LoVo (cell line): ENCODE measurements at regions not wholly inside any gene's neighbourhood (a gene's known extent, or its start where the extent isn't known, plus 50 kb on each side); places are given as distances from the start of the nearest gene placed in this dataset.
"Not testable (repeated sequence)": the region's sequence is repeated elsewhere in the genome, so short reads cannot be mapped to it uniquely, and the experiment has no call there.

Experiments used
- DNase-seq: peaks from one replicate; pipeline ENCODE4 v3.0.0-alpha.2; 2016; ENCODE audit warnings: low spot score

DNA sequence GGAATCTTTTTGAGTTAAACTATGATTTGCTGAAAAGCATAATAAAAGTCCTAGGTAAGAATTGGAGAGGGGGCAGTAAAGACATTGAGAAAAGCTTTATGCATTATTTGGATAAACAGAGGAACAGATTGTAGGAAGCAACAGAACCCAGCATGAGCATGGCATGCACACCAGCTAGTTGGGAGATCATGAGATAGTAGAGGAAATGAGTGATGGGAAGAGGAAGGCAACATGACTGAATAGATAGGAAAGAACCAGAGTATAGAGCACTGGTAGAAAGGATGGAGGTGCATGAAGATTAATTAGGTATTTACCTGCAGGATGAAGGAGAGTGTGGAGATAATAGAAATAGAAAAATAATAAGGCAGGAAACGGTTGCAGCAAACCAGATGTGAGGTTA lies 248.5 kb upstream of the LMO3 start:
- DNase-seq: no peak

DNA sequence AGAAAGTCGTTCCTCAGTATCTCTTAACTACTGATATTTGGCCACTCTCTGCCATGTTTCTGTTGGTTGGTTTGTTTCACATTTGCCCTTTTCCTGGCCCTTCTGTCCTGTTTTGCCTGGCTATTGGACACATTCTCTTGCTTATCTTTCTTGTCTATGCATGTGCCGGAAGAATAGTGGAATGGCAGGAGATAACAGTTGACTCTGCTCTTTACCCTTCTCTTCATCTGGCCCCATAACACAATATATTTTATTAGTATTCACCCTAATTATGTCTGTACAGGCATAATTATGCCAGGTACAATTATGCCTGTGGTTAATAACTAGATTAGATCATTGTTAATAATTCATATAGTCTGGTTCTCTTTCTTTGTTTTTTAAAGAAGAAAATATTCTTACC lies 243.5 kb upstream of the LMO3 start:
- no peak for DNase-seq

DNA sequence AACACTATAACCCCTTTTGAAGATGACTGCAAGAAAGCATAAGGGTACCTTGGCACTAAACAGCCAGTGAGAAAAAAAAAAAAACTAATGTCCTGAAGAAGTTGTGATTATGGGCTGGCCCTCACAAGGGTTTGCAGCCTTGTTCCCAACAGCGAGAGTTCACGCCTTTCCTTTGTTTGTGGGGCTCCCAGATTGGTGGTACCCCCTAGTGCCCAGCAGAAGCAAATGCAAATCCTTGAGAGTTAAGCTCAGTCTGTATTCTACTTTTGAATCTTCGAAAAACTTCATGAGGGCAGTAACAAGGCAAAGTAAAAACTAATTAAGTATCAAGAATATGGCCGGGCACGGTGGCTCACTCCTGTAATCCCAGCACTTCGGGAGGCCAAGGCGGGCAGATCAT lies 238.9 kb upstream of the LMO3 start:
- peak; percentile 11 for DNase-seq

DNA sequence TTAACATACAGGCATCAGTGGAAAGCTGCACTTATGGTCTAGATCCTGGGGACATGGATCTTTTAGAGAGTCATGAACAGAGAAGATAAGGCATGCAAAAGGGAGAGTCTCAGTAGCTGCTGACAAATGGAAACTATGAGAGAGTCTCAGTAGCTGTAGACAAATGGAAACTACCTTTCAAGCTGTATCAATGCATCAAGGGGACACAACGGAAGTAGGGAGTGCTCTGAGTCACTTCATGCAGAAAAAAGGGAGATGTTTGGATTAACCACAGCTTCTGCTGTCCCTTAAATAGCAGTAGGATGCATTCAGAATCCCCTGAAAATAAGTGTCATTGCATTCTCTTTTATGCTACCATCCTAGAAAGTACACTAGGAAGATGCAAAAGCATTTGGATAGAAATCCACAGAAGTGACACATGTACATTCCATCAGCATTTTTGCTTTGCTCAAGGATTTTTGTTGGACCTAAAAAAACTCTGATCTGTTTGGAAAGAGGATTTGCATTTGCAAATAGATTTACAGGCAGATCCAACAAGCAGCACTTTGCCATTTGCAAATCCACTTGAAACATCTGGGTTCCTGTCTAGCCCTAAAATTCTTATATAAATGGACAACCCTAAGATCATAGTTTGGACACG lies 227.5 kb upstream of the LMO3 start:
- DNase-seq: no peak

DNA sequence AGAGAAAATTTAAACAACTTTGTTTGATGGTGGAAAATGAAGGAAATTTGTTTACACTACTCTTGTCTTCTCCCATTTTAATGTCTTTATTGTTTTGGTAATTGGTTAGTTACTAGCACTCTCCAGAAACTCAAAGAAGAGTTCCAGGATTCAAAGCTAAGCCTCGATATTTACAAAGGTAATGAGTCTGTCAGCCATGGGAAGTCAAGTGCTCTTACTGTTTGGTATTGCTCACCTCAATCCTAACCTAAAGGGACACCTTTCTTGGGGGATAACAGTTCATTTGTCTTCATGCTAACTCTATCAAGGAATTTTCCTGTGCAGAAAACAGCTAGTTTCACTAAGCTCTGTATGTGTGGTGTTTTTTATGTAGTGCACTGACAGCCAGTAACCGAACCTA lies 222.9 kb upstream of the LMO3 start:
- no peak for DNase-seq

DNA sequence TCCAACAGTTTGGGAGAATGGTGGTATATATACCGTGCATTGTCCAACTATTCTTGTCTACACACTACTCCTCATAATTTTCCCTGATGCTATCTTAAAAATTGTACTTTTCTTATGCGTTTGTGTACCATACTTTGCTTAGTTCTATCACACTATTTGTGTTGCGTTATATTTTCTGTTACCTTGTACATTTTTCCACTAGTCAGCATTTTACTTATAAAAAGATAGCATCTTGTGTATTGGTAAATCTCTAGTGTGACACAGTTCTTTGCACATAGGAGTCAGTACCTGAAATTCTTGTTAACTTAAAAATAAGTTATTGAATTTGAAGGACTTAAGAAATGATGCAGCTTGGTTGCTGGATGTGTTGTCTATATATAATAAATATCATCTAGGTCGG lies 201.8 kb upstream of the LMO3 start:
- DNase-seq: no peak

DNA sequence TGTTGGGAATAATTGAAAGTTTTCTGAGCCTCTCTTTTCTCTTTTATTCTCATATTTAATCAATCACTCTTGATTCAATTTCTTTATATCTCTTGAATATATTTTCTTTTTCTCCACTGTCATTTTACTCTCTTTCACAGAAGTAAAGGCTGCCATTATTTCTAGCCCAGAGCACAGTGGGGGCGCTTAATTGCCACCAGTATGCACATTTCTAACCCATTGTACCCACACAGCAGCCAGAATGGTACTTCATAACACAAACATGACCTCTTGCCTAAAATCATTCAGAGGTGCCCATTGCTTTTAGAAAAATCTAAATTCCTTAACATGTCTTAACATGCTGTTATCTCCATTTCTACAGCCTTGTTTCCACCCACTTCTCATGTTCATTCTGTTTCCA lies 190.2 kb upstream of the LMO3 start:
- no peak for DNase-seq

DNA sequence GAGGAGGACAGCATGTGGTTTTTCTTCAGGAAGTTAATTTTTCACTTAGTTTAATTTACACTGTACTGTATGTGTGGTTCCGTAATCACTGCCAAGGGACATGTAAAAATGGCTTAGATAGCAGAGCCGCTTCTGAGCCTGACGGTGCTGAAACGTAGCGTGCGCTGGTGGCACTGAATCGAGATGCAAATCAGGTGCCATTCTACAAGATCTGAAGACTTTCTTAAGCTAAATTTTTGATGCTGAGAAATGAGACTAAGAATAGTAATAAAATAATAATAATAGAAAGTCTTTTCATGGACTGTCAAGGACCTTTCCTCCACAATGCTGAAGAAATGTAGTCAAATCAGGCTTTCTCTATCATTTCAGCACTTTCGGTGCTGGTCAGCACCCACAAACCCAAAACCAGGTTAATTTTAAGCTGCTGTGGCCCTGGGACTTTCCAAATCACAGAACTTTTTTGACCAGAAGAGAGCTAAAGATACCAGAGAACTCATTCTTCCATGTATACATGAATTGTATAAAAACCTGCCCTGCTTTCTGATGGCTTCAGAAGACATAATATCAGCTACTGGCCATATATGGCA lies 183.3 kb upstream of the LMO3 start:
- no peak for DNase-seq

DNA sequence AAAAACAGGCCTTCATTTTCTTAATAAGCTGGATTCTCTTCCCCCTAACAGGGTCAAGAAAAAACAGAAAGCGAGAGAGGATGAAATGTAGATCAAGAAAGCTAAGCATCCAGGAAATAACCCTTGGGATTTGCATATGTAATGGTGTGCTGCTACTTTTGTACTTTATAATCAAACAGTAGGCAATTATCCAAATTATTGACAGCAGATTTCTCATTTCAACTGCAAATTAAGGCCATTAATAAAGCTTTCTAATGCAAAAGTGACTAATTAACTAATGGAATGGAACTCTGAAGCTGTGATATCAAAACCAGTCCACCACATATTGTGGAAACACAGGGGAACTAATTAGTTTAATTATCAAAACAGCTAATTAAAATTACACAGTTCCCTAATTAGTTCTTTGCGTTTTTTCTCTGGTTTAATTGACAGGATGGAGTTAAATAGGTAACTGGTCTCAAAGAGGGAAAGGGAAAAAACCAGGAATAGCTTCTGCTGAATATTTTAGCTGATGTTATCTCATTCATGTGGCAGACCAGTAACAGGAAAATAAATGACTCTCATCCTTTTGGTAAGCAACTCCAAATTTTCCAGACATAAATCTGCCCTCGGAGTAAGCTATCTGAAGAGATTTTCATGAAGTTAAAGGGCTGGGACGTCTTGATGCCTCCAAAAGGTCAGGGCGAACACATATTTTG lies 182.7 kb upstream of the LMO3 start:
- DNase-seq: no peak

DNA sequence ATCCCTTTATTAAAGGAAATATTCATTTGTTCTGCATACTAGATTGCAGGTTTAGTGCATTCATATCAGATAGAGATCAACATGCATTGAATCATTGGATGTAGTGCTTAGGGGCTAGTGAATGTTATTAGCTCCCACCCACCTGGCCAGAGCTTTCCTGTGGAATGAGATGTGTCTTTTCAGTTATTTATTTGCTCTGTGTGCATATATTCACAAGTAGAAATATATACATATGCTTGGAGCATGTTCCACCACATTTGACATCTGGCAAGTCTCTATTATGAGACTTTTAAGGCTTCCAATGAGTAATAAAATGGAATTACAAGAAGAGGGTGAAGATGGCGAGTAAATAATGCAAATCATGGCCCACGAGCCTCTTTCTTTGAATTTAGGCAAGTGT lies 180.0 kb upstream of the LMO3 start:
- no peak for DNase-seq

DNA sequence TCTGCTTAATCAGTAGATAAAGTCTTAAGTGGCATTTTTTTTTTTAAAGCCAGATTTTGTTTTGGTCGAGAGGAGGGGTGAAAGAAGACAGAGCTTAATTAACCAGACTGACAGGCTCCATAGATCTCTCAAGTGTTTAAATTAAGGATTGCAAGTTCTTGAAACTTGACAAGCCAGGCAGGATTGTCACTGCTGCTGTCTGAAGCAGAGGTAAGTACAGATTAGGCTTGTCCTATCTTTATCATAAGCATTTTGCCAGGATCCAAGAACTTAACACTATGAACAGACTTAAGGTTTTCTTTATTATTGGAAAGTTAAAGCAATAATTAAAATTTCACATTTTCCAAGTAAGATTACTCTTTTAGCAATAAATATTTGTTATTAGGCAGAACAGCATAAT lies 179.6 kb upstream of the LMO3 start:
- DNase-seq: no peak

DNA sequence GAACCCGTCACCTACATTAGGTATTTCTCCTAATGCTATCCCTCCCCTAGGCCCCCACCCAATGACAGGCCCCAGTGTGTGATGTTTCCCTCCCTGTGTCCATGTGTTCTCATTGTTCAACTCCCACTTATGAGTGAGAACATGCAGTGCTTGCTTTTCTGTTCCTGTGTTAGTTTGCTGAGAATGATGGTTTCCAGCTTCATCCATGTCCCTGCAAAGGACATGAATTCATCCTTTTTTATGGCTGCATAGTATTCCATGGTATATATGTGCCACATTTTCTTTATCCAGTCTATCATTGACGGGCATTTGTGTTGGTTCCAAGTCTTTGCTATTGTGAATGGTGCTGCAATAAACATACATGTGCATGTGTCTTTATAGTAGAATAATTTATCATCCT lies 163.2 kb upstream of the LMO3 start:
- DNase-seq: not testable (repeated sequence)

DNA sequence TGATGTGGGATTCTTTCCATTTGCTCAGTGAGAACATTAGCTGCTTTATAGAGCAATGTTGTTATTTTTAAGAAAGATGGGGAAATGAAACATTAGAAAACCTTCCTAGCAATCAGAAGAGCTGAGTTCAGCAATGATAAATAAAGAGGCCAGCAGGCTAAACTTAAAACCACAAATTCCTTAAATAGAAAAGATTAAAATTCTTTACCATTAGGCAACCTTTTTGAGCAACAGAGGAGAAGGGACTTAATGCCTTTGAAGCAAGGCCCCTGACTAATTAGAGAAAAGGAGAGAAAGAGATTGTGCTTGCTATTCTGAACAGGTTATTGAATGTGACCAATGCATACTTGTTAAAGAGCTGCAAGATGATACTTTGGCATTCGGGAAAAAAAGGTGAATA lies 160.8 kb upstream of the LMO3 start:
- no peak for DNase-seq

DNA sequence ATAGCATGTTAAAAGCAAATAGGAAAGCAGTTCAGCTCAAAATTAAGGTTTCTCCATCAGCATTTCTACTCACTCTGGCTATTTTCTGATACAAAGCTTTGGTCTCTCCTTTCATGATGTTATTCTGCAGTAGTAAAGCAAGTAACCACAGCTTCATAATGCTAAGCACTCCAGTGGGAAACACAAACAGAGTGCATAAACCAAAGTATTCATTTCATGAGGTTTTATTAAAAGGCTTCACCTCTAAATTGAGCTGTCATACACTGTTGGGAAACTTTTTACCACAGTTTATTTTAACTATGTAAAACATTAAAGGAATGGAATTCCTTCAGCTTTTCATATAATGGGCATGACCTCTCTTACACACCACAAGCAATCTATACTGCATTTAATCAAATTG lies 157.9 kb upstream of the LMO3 start:
- no peak for DNase-seq

DNA sequence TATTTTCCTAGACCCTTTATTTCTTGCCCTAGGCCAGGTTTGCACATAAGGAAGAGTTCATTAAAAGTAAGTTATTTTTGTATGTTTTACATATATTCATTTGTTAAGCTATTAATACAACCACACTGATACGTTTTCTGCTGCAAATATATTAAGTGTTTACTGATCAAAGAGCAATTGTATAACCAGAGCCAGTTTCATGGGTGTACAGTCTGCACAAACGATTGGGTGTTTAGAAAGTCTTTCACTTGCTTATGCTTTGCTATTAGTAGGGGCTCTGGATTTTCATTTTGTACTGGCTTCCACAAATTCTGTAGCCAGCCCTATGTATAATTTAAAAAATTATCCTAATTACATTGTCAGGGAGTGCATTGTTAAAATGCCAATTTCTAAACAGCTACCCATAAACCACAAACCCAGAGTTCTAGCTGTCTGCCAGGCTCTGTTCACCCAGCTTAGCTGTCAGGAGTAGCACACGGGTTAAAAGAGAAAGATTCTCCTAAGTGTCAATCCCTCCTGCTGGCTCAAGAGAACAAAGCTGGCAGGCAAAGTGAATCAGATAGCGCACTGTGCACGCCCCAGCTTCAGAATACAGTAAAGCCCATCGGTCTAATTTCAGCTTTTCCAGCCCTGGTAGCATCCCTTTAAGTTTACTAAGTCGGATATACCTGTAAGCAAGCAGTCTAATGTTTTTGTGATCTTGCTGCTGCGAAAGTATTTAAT lies 151.0 kb upstream of the LMO3 start:
- no peak for DNase-seq

DNA sequence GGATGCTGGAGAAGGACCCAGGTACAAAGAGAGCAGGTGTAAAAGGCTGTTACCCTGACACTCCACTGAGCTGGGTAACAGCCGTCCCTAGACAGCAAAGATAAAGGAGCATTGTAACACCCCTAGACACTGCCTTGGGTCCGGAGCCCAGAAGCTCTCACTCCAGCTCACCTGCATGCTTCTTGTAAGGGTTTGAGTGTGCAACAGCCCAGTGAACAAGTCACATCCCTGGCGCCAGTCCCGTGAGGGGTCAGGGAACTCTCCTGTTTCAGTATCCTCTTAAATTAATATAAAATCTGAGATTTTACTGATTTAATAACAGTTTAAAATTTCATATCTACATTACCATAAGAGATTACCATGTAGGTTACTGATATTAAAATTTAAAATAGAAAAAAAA lies 124.8 kb upstream of the LMO3 start:
- no peak for DNase-seq

DNA sequence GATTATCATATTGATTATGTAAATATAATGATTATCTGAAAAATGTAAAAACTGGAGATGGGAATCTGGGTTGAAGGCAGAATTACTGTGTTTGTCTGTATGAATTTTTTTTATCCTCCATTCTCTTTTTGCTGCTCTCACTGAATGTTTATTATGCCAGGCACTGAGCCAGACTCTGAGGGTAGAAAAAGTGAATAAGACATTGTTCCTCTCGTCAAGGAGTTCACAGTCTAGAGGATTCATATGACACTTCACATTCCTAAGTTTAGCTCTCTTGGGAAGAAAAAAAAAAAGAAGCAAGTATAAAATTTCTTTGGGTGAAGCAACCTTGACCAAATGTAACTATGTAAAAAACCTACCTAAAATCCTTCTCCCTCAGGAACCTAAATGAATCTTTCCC lies 120.9 kb upstream of the LMO3 start:
- DNase-seq: no peak

DNA sequence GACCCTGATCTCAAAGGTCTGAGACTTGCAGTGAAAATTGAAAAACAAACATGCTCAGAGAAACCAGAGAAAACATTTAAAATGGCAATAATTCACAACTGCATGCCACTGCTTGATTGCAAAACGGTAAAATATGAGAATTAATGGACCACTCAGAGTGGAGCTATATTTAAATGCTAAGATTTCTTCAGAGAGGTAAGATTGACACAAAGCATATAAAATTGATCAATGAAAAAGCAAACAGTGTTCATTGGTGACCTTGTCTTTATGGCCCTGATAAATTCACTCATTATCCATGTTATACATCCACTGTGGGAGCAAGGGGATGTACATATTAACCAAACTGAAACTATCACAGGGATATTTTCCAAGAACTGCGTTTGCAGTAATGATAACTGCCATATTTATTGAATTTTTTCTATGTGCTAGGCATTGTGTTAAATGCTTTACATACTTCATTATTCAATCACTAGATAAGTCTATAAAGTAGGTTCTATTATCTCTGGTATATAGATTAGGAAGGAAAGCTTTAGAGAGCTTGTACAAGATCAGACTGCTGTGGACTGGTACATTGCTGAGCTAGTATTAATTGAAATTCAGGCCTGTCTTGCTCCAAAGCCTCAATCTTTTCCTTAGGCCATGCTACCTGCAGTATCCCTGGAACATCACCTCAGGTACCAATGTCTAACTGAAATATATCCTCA lies 113.9 kb upstream of the LMO3 start:
- no peak for DNase-seq

DNA sequence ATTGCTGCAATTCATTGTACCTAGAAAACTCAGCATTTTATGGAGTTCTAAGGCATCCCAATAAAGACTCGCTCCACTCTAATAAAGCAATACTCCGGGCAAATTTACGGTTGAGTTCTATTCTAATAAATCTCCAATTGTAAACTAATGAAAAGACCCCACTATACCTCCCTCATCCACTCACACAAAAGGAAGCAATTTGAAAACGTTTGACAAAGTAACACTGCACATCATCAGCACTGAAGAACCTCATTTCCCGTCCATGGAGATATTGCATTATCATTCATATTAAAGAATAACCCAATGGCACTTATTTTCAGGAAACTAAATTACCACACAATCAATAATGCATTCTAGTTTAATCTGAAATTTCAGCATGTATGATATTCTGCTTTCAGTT lies 111.0 kb upstream of the LMO3 start:
- no peak for DNase-seq

DNA sequence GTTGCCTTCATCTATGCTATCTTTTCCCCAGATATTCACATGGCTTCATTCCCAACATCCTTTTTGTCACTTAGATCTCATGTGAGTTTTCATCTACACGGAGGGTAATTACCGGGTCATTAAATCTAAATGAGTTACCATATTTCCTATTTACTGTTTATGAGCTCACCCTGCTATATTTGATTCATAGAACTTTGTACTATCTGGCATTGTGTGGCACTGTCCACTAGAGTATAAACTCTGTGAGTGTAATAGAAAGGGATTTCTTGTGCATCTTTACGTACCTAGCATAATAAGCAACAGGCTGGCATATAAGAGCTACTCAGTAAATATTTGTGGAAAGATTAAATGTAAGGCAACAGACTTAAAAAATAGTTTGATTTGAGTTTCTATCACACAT lies 86.1 kb upstream of the LMO3 start:
- no peak for DNase-seq

DNA sequence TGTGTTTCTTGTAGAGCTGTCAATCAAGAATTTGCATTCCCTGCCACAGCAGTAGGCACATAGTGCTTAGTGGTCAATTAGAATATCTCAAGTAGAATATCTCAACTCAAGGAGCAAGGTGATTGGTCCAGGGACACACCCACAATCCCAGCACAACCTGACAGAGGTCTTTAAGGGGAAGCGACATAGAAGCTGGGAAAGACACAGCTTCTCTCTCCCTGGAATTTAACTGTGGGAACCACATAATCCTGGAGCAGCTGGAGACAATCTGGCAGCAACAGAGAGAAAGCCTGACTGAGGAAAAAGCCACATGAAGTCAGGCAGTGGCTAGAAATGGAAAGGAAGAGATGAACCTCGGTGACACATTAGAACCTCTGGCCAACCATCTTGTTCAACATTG lies 85.7 kb upstream of the LMO3 start:
- DNase-seq: no peak

DNA sequence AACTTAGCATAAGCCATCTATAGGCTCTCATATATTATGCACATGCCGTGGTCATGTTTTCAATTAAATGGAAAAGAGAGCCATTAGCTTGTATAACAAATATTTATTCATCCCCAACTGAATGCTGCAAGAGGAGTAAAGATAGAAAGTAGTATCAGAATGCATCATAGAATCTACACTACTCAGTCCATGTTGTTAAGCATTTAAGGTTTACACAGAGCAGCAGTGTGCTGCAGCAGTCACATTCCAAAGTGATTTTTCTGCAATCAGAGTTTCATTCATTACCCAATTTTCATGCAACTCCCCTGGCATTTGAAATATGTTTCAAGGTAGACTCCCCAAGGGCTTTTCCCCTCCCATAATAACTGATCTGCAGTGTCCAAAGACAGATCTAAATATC lies 82.2 kb upstream of the LMO3 start:
- DNase-seq: no peak

DNA sequence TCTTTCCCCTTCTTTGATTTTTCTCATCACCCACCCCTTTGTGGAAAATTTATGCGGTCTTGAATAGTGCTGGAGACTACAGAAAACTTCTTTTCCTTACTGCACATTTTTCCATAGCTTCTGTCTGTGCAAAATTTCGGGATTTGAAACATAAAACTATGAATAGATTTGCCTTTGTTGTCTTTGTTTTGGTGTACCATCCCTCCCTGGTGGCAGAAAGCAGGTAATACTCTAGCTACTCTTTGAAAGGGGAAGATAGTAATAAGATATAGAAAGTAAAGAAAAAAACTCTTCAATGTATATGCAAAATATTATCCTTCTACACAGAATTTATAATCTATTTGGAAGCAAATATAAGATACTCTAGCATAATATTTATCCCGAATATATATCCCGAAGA lies 79.1 kb upstream of the LMO3 start:
- no peak for DNase-seq
